ENCODE measurements at regions not wholly inside any gene's neighbourhood (a gene's known extent, or its start where the extent isn't known, plus 50 kb on each side); places are given as distances from the start of the nearest gene placed in this dataset.

GRCh38 chr13:103306163-103306562, 239.9 kb upstream of the SLC10A2 start:
- TF ChIP-seq POLR2A (IDR thresholded peaks at IDR 0.05; ENCODE audit: low read depth), result no peak
- no peak for TF ChIP-seq CTCF (IDR thresholded peaks at IDR 0.05)

Data from esophagus muscularis mucosa (tissue), 3 donors.